Stimulated activated CD4-positive, alpha-beta T cell treated with anti-CD3 and anti-CD28 coated beads, Interleukin-2, amount 100 ng/mL, for 48 hours (primary cell): ENCODE measurements at regions not wholly inside any gene's neighbourhood (a gene's known extent, or its start where the extent isn't known, plus 50 kb on each side); places are given as distances from the start of the nearest gene placed in this dataset.

Experiments
- DNase-seq, 2 donors: peaks; one replicate each; pipeline ENCODE4 v3.0.0-alpha.2; 2020

- DNase-seq, result no peak
Observed at GRCh38 chr7:106196460-106197021, 84.4 kb upstream of the SYPL1 start.

GRCh38 chr7:106193661-106194060, 81.5 kb upstream of the SYPL1 start:
- no peak for DNase-seq

DNA sequence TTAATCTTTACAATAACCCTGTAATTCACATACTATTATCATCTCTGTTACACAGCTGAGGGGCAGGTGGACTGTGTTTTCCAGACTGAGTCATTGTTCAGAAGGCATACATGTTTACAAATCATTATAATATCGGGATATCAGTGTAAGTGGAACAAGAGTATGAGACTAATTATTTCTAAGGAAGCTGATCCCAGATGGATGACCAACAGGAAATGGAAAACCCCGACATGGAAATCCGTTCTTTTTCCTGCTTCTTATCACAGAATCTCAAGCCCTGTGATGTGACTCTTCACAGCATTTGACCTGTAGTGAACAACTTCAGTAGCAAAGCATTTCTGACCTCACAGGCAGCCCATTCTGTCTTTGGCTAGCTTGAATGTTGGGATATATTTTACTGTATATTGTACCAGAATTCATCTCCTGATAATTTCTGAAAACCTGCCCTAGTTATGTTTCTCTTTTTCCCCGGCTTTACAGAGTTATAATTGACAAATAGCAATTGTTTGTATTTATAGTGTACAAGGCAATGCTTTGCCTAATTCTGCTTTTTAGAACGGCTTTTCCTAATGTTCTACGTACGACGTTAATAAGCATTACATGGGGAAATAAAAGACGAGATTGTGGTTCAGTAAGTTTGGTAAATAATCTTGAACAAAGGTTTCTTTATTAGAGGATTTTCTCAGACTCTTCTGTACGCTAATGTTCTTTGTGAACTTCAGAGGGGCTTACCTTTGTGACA, 78.6 kb upstream of the SYPL1 start:
- no peak for DNase-seq

DNA sequence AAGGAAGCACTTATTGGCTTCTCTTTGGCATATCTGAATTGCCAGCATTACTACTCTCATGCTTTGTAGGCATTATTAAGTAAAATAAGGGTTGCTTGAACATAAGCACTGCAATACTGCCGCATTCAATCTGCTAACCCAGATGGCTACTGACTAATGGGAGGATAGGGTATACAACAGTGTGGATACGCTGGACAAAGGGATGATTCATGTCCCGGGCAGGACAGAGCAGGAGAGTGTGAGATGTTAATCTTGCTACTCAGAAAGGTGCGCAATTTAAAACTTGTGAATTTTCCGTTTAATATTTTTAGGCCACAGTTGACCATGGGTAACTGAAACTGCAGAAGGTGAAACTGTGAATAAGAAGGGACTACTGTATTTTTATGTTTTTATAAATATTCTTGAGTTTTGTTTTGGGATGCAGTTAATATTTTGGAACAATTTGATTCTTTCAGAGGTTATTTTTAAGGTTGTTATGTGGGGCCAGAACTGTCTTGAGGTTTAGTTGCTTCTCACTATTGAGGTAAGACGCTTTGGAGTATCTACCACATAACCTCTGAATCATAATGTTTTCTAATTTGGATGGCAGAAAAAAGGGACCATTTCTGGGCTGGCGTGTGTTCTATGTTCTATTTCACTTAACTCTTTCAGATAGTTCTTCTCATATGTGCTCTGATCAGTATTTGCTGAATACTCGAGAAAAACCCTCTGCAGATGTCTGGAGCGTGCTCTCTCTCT, 75.7 kb upstream of the SYPL1 start:
- no peak for DNase-seq

- no peak for DNase-seq
Observed at GRCh38 chr7:106185719-106186118, 73.6 kb upstream of the SYPL1 start.

DNA sequence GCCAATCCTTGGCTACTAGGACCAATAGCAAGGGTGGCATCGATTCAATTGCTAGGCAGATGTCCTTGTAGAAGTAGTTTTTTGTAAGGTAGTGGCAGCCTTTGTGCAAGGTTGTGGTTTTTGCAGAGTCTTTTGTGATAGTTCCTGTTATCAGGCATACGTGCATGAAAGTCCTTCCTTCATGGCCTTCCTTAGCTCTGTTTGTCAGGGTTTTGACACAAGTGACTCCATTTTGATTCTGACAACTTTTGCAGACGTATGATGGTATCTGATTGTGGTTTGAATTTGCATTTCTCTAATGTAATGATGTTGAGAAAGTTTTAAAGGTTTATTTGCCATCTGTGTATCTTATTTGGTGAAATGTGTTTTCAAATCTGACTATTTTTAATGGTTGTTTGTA, 71.8 kb upstream of the SYPL1 start:
- DNase-seq, result no peak

DNA sequence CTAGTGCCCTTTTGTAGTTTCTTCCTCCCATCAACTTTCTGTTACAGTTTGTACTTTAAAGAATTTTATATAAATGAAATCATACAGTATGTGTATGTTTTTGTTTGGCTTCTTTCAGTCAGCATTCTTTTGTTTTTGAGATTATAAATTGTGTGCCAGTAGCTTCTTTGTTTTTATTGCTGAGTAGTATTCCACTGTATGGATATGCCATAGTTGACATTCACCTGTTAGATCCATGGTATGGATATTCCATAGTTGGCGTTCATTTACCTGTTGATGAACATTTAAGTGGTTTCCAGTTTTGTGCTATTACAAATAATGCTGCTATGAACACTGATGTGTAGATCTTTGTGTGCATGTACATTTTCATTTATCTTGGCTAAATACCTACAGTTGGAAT, 70.8 kb upstream of the SYPL1 start:
- no peak for DNase-seq

DNA sequence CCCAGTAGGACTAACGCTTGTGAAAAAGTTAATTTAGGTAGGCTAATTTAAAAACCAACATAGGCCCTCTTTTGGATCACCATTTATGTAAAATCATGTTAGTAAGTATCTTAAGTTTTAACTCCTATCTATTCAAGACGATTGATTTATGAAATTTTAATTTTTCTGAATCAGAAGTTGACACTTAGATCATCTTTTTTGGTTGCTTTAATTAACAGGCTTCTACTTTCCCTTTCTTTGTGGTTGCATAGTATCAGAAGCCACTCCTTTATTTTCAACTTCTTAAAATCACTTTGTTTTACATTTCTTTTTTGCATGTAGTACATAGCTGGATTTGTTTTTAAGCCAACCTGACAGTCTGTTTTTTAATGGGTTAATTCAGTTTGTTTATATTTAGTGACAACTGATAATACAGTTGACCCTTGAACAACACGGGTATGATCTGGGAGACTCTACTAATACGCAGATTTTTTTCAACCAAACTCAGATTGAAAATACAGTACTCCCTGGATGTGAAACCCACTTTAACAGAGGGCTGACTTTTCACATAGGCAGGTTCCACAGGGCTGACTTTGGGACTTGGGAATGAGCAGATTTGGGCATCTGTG, 69.7 kb upstream of the SYPL1 start:
- DNase-seq, result no peak

DNA sequence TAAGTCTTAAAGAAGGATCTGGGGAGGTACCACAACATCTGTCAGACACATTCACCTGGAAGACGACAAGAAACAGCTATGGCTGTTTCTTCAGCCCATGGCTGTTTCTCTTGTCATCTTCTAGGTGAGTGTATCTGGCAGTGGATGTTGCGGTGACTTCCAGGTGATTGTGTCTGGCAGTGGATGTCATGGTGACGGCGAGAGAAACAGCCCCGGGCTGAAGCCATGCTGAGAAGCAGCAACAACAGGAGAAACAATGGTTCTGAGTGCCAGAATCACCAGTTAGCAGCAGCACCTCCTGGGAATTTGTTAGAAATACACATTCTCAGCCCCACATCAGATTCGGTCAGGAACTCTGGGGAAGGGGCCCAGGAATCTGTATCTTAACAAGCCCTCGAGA, 68.6 kb upstream of the SYPL1 start:
- no peak for DNase-seq

- DNase-seq, result no peak
Observed at GRCh38 chr7:106179256-106179655, 67.1 kb upstream of the SYPL1 start.

DNA sequence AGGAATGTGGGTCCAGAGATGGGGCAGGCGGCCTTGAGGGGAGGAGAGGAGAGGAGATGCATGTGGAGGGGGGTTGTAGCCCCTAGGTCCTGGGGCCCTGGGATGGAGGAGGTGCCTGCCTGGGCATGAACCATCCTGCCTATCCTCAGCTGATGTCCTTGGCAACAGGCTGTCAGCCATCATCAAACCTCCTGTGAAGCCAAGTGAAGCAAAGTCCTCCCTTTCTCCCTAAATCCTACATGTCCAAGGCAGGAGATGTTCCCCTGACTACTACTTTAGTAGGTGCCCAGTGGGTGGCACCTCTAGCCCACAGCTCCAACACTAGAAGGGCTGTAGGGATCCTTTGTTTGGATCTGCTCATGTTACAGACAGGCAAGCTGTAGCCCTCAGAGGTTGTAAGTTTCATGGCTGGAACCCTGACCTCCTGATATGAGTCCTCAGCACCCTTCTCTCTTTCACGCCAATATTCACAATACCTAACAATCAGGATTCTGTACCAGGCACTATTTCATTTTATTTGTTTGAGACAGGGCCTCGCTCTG, 66.6 kb upstream of the SYPL1 start:
- no peak for DNase-seq

- DNase-seq, result no peak
Observed at GRCh38 chr7:106177738-106178592, 65.9 kb upstream of the SYPL1 start.

DNA sequence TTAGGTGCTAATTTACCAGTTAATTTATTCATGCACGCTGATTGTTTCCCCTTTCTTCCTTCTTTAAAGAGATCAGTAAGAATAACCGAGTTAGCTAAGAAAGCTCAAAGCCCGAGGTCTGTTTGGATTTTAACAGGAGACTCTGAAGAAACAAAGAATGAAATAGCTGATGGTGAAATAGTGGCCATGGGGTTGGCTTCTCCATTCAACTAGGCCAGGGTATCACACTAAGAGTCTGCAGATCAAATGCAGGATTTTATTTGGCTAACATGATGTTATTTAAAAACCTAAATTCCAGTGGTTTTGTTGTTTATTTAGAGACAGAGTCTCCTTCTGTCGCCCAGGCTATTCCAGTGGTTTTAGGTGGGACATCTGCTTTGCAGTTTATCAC, 65.2 kb upstream of the SYPL1 start:
- DNase-seq, result no peak

DNA sequence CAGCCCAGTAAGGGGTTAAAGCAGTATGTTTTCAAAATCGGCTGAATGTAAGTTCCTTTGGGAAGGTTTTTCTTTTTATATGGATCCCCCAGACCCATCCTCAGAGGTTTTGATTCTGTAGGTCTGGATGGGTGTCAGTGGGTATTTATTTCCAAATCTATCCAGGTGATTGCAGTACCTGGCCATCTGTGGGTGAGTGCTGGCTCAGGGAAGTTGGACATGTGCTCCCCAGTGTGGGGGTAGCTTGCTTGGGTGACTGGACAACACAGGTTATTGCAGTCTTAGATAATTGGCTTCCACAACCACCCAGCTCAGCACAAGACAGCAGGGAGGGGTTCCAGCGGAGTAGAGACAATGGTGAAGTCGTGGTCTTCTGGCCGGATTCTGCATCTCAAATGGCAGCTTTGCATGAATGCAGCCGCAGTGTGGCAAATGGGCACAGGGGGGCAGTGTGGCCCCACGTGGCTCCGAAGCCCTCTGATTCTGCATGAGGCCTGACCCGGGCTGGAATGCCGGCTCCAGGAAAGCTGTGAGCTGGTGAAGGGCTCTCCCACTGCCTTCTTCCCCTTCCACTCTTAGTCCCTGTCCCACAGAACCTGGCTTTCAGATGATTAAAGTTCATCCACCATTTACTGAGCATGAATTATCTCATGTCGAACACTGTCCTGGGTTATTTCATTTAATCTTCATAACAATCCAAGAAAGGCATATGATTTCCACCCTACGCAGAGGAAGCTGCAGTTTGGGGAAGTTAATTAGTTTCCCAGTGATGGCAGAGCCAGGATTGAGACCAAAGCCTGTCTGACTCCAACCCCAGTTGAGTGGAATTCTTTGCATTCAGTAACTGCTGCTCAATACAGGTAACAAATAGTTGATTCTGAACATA, 64.5 kb upstream of the SYPL1 start:
- peak; percentile 69 to 74 for DNase-seq

DNA sequence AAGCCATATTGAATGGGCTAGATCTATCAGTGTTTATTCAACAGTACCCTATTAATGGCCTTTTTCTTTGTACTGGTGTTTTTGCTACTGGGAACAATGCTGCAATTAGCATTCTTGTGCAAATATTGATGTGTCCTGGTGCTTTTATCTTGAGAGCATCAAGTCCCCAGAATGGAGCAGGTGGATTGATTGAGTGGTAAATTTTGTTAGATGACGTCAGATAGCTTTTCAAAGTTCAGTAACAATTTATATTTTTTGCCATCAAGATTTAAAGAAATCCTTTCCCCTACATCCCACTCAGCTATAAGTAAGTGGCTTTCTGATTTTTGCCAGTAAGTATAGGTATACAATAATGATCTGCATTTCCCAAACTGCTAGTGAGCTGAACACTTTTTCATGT, 63.4 kb upstream of the SYPL1 start:
- no peak for DNase-seq

GRCh38 chr7:106170651-106171050, 58.5 kb upstream of the SYPL1 start:
- no peak for DNase-seq

DNA sequence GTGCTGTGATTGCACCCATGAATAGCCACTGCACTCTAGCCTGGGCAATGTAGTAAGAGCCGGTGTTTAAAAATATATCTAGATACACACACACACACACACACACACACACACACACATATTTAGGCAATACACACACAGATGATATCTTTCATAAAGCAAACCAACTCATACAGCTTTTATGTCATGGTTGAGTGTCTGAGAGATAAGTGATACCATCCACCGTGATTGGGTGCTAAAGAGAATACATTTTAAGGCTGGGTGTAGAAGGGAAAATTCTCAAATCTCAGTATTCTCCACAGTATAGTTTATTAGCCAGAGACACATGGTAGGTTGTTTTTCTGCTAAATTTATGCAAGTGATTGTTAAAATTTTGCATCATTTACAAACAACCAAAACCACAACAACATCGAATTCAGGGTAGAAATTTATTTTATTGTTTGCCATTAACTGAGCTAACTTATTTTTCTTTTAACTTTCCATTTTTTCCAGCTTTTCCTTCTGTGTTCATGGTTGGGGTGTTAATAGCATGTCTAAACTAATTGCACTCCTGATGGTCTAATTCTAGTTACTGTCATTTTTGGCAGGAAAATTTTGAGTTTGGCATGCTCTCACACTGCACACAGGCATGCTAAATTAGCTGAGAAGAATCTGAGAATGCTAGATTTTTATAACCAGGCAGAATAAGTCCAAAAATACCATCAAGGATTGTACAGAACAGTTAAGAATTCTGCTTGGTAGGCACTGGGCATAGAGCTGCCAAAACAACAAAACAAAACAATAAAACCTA, 57.9 kb upstream of the SYPL1 start:
- DNase-seq, result no peak

DNA sequence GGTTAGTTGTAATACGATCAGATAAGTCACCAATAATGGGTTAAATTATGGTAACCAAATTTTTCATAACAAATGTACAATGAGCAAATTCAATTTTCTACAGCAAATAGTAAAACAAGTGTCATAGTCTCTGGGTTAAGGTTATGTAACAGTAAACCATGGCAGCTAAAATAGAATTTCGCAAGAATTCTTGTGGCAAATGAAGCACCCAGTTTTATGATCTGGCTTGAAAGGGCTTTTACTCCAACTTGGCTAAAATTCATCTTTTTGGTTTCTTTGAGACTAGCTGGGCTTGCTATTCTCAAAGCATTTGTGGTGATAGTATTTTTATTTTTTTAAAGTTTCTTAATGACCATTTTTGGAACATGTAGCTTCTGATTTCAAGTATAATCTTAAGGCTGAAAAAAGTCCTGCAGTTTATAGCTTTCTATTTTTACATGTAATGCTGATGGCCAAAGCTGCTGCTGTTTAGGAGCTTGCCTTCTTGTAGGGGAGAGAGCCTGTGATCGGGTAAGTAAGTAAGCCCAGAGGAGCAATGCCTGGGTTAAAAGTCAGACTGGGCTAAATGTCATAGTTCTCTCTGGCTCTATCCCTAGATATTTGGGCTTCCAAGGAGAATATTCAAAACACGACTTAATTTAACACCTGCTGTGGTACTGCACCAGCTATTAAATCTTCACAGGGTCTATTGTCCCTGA, 55.5 kb upstream of the SYPL1 start:
- no peak for DNase-seq

DNA sequence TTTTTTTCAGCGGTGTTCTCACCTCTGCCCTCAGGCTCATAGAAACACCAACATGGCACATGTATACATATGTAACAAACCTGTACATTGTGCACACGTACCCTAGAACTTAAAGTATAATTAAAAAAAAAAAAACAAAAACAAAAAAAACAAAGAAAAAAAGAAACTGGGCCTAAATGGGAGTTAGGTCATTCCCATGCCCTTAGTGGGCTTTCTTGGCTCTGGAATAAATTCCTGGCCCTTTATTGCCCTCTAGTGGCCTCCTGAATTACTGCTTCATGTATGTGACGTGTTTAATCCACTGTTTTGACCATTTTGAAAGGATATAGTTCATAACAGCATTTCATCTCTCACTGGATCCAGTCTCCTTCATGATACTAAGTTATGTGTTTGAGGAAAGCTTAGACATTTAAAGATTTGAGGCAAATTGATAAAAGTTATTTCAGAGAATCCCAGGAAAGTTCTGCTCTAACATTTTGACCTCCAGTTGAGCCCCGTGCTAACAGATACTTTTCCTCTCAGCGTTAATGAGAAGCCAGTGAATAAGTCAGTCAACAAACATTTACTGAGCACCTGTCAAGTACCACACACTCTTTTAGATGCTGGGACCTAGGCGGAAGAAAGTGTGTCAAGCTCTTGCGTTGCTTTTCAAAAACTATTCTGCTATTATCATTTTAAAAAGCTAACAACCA, 54.7 kb upstream of the SYPL1 start:
- peak; percentile 21 to 22 for DNase-seq
